Sigmoid colon (tissue), 6 donors: ENCODE measurements at regions not wholly inside any gene's neighbourhood (a gene's known extent, or its start where the extent isn't known, plus 50 kb on each side); places are given as distances from the start of the nearest gene placed in this dataset.

Experiments
- DNase-seq: peaks from one replicate; pipeline ENCODE4 v3.0.0-alpha.2; 2019
- H3K27ac ChIP-seq, 4 donors: fragments of 200-600 bp; sonication (generic); one replicate each; pipeline ENCODE4 v1.5.1; 2016 to 2019; ENCODE audit warnings: mild to moderate bottlenecking in 1 of 4
- H3K27me3 ChIP-seq, 3 donors: fragments of 200-600 bp; sonication (generic); one replicate each; pipeline ENCODE4 v1.5.1; 2019; ENCODE audit warnings: mild to moderate bottlenecking in 1 of 3
- H3K36me3 ChIP-seq, 4 donors: fragments of 200-600 bp; sonication (generic); one replicate each; pipeline ENCODE4 v1.5.1; 2016 to 2019
- H3K4me1 ChIP-seq, 4 donors: fragments of 200-600 bp; sonication (generic); one replicate each; pipeline ENCODE4 v1.5.1; 2017 to 2019
- H3K4me3 ChIP-seq, 4 donors: fragments of 200-600 bp; sonication (generic); one replicate each; pipeline ENCODE4 v1.5.1; 2017 to 2019; ENCODE audit warnings: mild to moderate bottlenecking in 2 of 4, moderate library complexity in 1 of 4
- H3K9me3 ChIP-seq, 4 donors: fragments of 200-600 bp in 3 of 4; sonication (generic) in 3 of 4; one replicate each; pipeline versions ENCODE4 v1.5.1 to v1.6.1; 2013 to 2019
- CTCF ChIP-seq, 4 experiments: fragments of 450-650 bp in 3 of 4; fragments of 200-600 bp in 1 of 4; IDR thresholded peaks; one replicate each; pipeline ENCODE4 v1.5.1; 2016 to 2019; ENCODE audit warnings: antibody characterized with exemption in 4 of 4, mild to moderate bottlenecking in 3 of 4, moderate library complexity in 2 of 4
- EP300 ChIP-seq, 4 donors: sonication (generic); formaldehyde crosslinking; IDR thresholded peaks; one replicate each; pipeline ENCODE4 v1.6.1; 2017; ENCODE audit warnings: antibody characterized with exemption in 4 of 4
- POLR2A ChIP-seq, 2 donors: fragments of 450-650 bp; IDR thresholded peaks; one replicate each; pipeline ENCODE4 v1.6.1; 2016; ENCODE audit warnings: antibody characterized with exemption in 2 of 2, mild to moderate bottlenecking in 2 of 2, moderate library complexity in 2 of 2
- POLR2AphosphoS5 ChIP-seq, 4 donors: sonication (generic); formaldehyde crosslinking; IDR thresholded peaks; one replicate each; pipeline ENCODE4 v1.6.1; 2017; ENCODE audit warnings: antibody characterized with exemption in 4 of 4
- WGBS, 2 donors: extraction: QIAGEN DNeasy Blood & Tissue Kit; methylation state at CpG; one replicate each; pipeline ENCODE4 v1.1.7; 2013; 5-methylcytosine and 5-hydroxymethylcytosine counted together
- intact Hi-C: fragments of 100-400 bp; cut with DNase I; formaldehyde crosslinking; loops from one replicate; pipeline ENCODE4 v1.15.1; 2023
- donor health status: healthy with polysubstance abuse.
- donor health status: healthy.

DNA sequence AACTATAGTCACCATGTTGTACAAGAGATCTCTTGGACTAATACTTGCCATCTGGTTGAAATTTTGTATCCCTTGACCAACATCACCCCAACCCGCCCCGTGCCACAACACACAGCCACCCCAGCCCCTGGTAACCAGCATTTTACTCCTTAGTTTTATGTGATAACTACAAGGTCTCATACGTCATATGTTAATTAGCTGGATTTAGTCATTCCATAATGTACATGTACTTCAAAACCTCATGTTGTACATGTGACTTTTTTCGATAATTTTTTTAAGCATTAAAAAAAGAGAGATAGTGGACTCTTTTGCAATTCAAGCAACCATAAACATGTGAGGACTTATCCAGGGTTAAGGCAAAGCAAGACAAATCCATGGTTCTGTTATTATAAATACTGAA lies 773.4 kb upstream of the NOVA1 start:
- DNase-seq = no peak
- Histone ChIP-seq H3K27ac (no peak overlapping the region), H3K4me1 (no peaks in the 10 kb centered on the region), H3K36me3 (no peaks in the 10 kb centered on the region), H3K4me3 (no peak overlapping the region), H3K27me3 (no peaks in the 10 kb centered on the region), H3K9me3 (no peaks in the 10 kb centered on the region)
- TF ChIP-seq CTCF (IDR thresholded peaks at IDR 0.05) (no peak), POLR2A (IDR thresholded peaks at IDR 0.05) (no peak), EP300 (IDR thresholded peaks at IDR 0.05) (no peak), POLR2AphosphoS5 (IDR thresholded peaks at IDR 0.05) (no peak)
- intact Hi-C loops = no loop called here
- 93 to 94% methylated on average over 4 of the region's 4 CpGs for WGBS, 2 donors

- Histone ChIP-seq H3K36me3 (no peaks in the 10 kb centered on the region), H3K9me3 (no peaks in the 10 kb centered on the region), H3K4me1 (no peaks in the 10 kb centered on the region), H3K27me3 (no peaks in the 10 kb centered on the region), H3K4me3 (no peak overlapping the region), H3K27ac (no peak overlapping the region)
- no peak for DNase-seq
- 83 to 86% methylated on average over 4 of the region's 4 CpGs for WGBS, 2 donors
- intact Hi-C loops = no loop called here
- TF ChIP-seq POLR2AphosphoS5 (IDR thresholded peaks at IDR 0.05) = no peak
- no peak for TF ChIP-seq CTCF (IDR thresholded peaks at IDR 0.05)
- TF ChIP-seq POLR2A (IDR thresholded peaks at IDR 0.05) = no peak
- TF ChIP-seq EP300 (IDR thresholded peaks at IDR 0.05) = no peak
Measured at GRCh38 chr14:27371868-27372267, 774.0 kb upstream of the NOVA1 start.

- intact Hi-C loops = no loop called here
- no peak for DNase-seq
- H3K4me3 ChIP-seq = no peak overlapping the region
- no peaks in the 10 kb centered on the region for H3K4me1 ChIP-seq
- no peaks in the 10 kb centered on the region for H3K27me3 ChIP-seq
- no peak overlapping the region for H3K27ac ChIP-seq
- no peaks in the 10 kb centered on the region for H3K9me3 ChIP-seq
- TF ChIP-seq CTCF (IDR thresholded peaks at IDR 0.05) (no peak), EP300 (IDR thresholded peaks at IDR 0.05) (no peak), POLR2AphosphoS5 (IDR thresholded peaks at IDR 0.05) (no peak), POLR2A (IDR thresholded peaks at IDR 0.05) (no peak)
- no peaks in the 10 kb centered on the region for H3K36me3 ChIP-seq
Measured at GRCh38 chr14:27372771-27373170, 774.9 kb upstream of the NOVA1 start.

- DNase-seq = no peak
- TF ChIP-seq CTCF (IDR thresholded peaks at IDR 0.05) = no peak
- TF ChIP-seq POLR2AphosphoS5 (IDR thresholded peaks at IDR 0.05) = no peak
- TF ChIP-seq POLR2A (IDR thresholded peaks at IDR 0.05) = no peak
- no peak for TF ChIP-seq EP300 (IDR thresholded peaks at IDR 0.05)
- WGBS, 2 donors = 75 to 80% methylated on average over 9 of the region's 9 CpGs
- H3K9me3 ChIP-seq = no peaks in the 10 kb centered on the region
- intact Hi-C loops = no loop called here
- no peak overlapping the region for H3K27ac ChIP-seq
- no peaks in the 10 kb centered on the region for H3K4me1 ChIP-seq
- no peaks in the 10 kb centered on the region for H3K27me3 ChIP-seq
- no peak overlapping the region for H3K4me3 ChIP-seq
- H3K36me3 ChIP-seq = no peaks in the 10 kb centered on the region
Measured at GRCh38 chr14:27384124-27384523, 786.3 kb upstream of the NOVA1 start.

DNA sequence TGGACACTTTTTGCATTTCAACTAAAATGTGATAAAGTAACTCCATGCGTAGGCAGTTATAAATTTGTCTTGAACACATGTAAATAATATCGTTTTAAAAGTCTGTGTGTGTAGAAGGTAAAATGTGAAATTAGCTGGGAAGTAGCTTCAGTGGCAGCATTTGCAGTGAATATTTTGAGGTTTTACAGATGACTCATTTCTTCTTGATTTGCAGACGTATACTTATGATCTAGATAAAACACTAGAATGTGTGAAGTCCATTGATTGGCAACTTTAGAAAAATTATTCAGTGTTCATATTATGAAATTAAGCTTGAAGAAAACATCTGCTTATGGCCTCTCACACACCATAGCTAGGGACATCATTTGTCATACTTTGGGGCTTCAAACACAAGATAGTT lies 788.6 kb upstream of the NOVA1 start:
- TF ChIP-seq POLR2AphosphoS5 (IDR thresholded peaks at IDR 0.05) = no peak
- no peak for TF ChIP-seq POLR2A (IDR thresholded peaks at IDR 0.05)
- intact Hi-C loops = no loop called here

More for the DNA sequence above, 788.6 kb upstream of the NOVA1 start:
- Histone ChIP-seq H3K9me3 (no peaks in the 10 kb centered on the region), H3K27ac (no peak overlapping the region), H3K36me3 (no peaks in the 10 kb centered on the region), H3K4me3 (no peak overlapping the region), H3K4me1 (no peaks in the 10 kb centered on the region), H3K27me3 (no peaks in the 10 kb centered on the region)
- no peak for DNase-seq
- WGBS, 2 donors = 82 to 83% methylated on average over 3 of the region's 3 CpGs
